Adrenal gland (tissue), 5 donors: ENCODE measurements at regions not wholly inside any gene's neighbourhood (a gene's known extent, or its start where the extent isn't known, plus 50 kb on each side); places are given as distances from the start of the nearest gene placed in this dataset.

ENCODE experiments used
- CTCF ChIP-seq, 6 experiments: fragments of 450-650 bp in 4 of 6; fragments of 200-600 bp in 2 of 6; sonication (generic) in 1 of 6; IDR thresholded peaks; 1 replicate in 5 of 6; 2 replicates in 1 of 6; pipeline versions ENCODE4 v1.5.1 to v1.8.0; 2016 to 2021; ENCODE audit warnings: antibody characterized with exemption in 6 of 6, mild to moderate bottlenecking in 2 of 6, moderate library complexity in 1 of 6
- POLR2A ChIP-seq, 2 donors: fragments of 450-650 bp; IDR thresholded peaks; one replicate each; pipeline ENCODE4 v1.6.1; 2017; ENCODE audit warnings: antibody characterized with exemption in 2 of 2, mild to moderate bottlenecking in 2 of 2, moderate library complexity in 1 of 2
- donor health status: DM: no; HTN: no; CAD: no.

GRCh38 chr20:11401988-11402387 lies 515.7 kb upstream of the BTBD3 start:
- no peak for TF ChIP-seq CTCF (IDR thresholded peaks at IDR 0.05)
- no peak for TF ChIP-seq POLR2A (IDR thresholded peaks at IDR 0.05)
